CD4-positive, CD25-positive, alpha-beta regulatory T cell (primary cell): ENCODE measurements at regions not wholly inside any gene's neighbourhood (a gene's known extent, or its start where the extent isn't known, plus 50 kb on each side); places are given as distances from the start of the nearest gene placed in this dataset.

Source experiments
- ATAC-seq, 2 donors: fragments of 150-1000 bp; cut with Tn5 transposase; one replicate each; pipeline ENCODE4 v1.10.0; 2021; ENCODE audit warnings: low read depth in 2 of 2, moderate number of reproducible peaks in 2 of 2, moderate library complexity in 1 of 2
- DNase-seq, 3 donors: peaks; one replicate each; pipeline versions ENCODE4 v3.0.0 to v3.0.0-alpha.2; 2012 to 2022; ENCODE audit warnings: mixed read lengths in 1 of 3
- H3K27ac ChIP-seq: one replicate; pipeline ENCODE4 v1.7.0; 2013; ENCODE audit warnings: mild to moderate bottlenecking, low read length; ENCODE audit not compliant: insufficient read depth, poor library complexity, severe bottlenecking
- H3K27me3 ChIP-seq: one replicate; pipeline ENCODE4 v1.7.0; 2013; ENCODE audit warnings: low read length; ENCODE audit not compliant: control insufficient read depth, insufficient read depth
- H3K36me3 ChIP-seq: one replicate; pipeline ENCODE4 v1.7.0; 2013; ENCODE audit warnings: mild to moderate bottlenecking, low read length, moderate library complexity; ENCODE audit not compliant: control insufficient read depth, insufficient read depth
- H3K4me1 ChIP-seq: 2 replicates; pipeline ENCODE4 v1.7.0; 2013; ENCODE audit warnings: mild to moderate bottlenecking, low read length; ENCODE audit not compliant: insufficient read depth, control insufficient read depth, poor library complexity, severe bottlenecking
- H3K4me3 ChIP-seq: one replicate; pipeline ENCODE4 v1.7.0; 2013; ENCODE audit warnings: low read depth, mild to moderate bottlenecking, low read length, moderate library complexity
- H3K9me3 ChIP-seq, 2 experiments: 1 replicate in 1 of 2; 2 replicates in 1 of 2; pipeline ENCODE4 v1.7.0; 2013; ENCODE audit warnings: low read length in 2 of 2, mild to moderate bottlenecking in 1 of 2, moderate library complexity in 1 of 2; ENCODE audit not compliant: control insufficient read depth in 2 of 2
- H3K27ac Mint-ChIP-seq, 3 donors: one replicate each; pipeline ENCODE4 v1.8.0; 2020 to 2022; ENCODE audit warnings: mild to moderate bottlenecking in 3 of 3, mixed read lengths in 3 of 3, moderate library complexity in 2 of 3
- H3K27me3 Mint-ChIP-seq: one replicate; pipeline ENCODE4 v1.8.0; 2022; ENCODE audit warnings: mild to moderate bottlenecking, mixed read lengths
- H3K36me3 Mint-ChIP-seq: one replicate; pipeline ENCODE4 v1.8.0; 2020; ENCODE audit warnings: mixed read lengths
- H3K4me1 Mint-ChIP-seq, 4 donors: one replicate each; pipeline ENCODE4 v1.8.0; 2020 to 2022; ENCODE audit warnings: mixed read lengths in 4 of 4, mild to moderate bottlenecking in 1 of 4
- H3K4me3 Mint-ChIP-seq, 4 donors: one replicate each; pipeline ENCODE4 v1.8.0; 2020 to 2022; ENCODE audit warnings: mild to moderate bottlenecking in 4 of 4, mixed read lengths in 4 of 4, moderate library complexity in 3 of 4
- H3K9me3 Mint-ChIP-seq, 7 donors: one replicate each; pipeline ENCODE4 v1.8.0; 2020 to 2022; ENCODE audit warnings: mixed read lengths in 7 of 7, mild to moderate bottlenecking in 3 of 7, moderate library complexity in 2 of 7

GRCh38 chr1:234989479-234990327 is 138.9 kb downstream of the TOMM20 start:
- Histone ChIP-seq H3K4me3 (no peak overlapping the region), H3K9me3 (no peaks in the 10 kb centered on the region), H3K36me3 (no peaks in the 10 kb centered on the region), H3K4me1 (peaks cover 16% of the 10 kb centered on the region), H3K27me3 (no peaks in the 10 kb centered on the region), H3K27ac (no peak overlapping the region)
- Mint-ChIP-seq H3K36me3 (no peaks in the 10 kb centered on the region), H3K4me1 (peaks cover 14 to 52% (median 30%) of the 10 kb centered on the region in 4 donors), H3K4me3 (peak overlapping the region in 1 of 4 donors; percentile 11), H3K27me3 (no peaks in the 10 kb centered on the region), H3K9me3 (peaks cover 0 to 2% (median 0%) of the 10 kb centered on the region in 7 donors), H3K27ac (peak overlapping the region; percentile 31 to 88 (median 65))
- DNase-seq (no peak), ATAC-seq (no peak)

- ATAC-seq = peak; percentile 77 to 80
- peak overlapping the region in 1 of 4 donors; percentile 11 for H3K4me3 Mint-ChIP-seq
- Histone ChIP-seq H3K36me3 (no peaks in the 10 kb centered on the region), H3K27ac (no peak overlapping the region), H3K4me3 (no peak overlapping the region), H3K9me3 (no peaks in the 10 kb centered on the region), H3K4me1 (peaks cover 23% of the 10 kb centered on the region), H3K27me3 (no peaks in the 10 kb centered on the region)
- peak in 1 of 3 donors; percentile 81 for DNase-seq
- H3K27ac Mint-ChIP-seq = peak overlapping the region; percentile 13 to 65 (median 48)
- no peaks in the 10 kb centered on the region for H3K36me3 Mint-ChIP-seq
- H3K27me3 Mint-ChIP-seq = no peaks in the 10 kb centered on the region
- peaks cover 14 to 53% (median 36%) of the 10 kb centered on the region in 4 donors for H3K4me1 Mint-ChIP-seq
- H3K9me3 Mint-ChIP-seq = peaks cover 0 to 2% (median 0%) of the 10 kb centered on the region in 7 donors
These were observed 139.6 kb downstream of the TOMM20 start for GRCh38 chr1:234989019-234989418.

GRCh38 chr1:234988536-234988935 is 140.1 kb downstream of the TOMM20 start:
- DNase-seq = no peak
- H3K9me3 Mint-ChIP-seq = peaks cover 0 to 2% (median 0%) of the 10 kb centered on the region in 7 donors
- H3K36me3 Mint-ChIP-seq = no peaks in the 10 kb centered on the region
- no peaks in the 10 kb centered on the region for H3K27me3 Mint-ChIP-seq
- ATAC-seq = no peak
- peak overlapping the region; percentile 31 to 65 (median 32) for H3K27ac Mint-ChIP-seq
- no peaks in the 10 kb centered on the region for H3K27me3 ChIP-seq
- H3K36me3 ChIP-seq = no peaks in the 10 kb centered on the region
- no peak overlapping the region for H3K4me3 Mint-ChIP-seq
- peaks cover 26% of the 10 kb centered on the region for H3K4me1 ChIP-seq
- H3K9me3 ChIP-seq = no peaks in the 10 kb centered on the region
- peaks cover 14 to 58% (median 41%) of the 10 kb centered on the region in 4 donors for H3K4me1 Mint-ChIP-seq
- no peak overlapping the region for H3K27ac ChIP-seq
- H3K4me3 ChIP-seq = no peak overlapping the region

- H3K4me1 ChIP-seq = peaks cover 26% of the 10 kb centered on the region
- peaks cover 0 to 2% (median 0%) of the 10 kb centered on the region in 7 donors for H3K9me3 Mint-ChIP-seq
- H3K4me3 Mint-ChIP-seq = no peak overlapping the region
- no peaks in the 10 kb centered on the region for H3K36me3 Mint-ChIP-seq
- ATAC-seq (no peak), DNase-seq (no peak)
- H3K4me1 Mint-ChIP-seq = peaks cover 14 to 61% (median 42%) of the 10 kb centered on the region in 4 donors
- H3K36me3 ChIP-seq = no peaks in the 10 kb centered on the region
- peak overlapping the region in 2 of 3 donors; percentile 31 to 65 for H3K27ac Mint-ChIP-seq
- no peaks in the 10 kb centered on the region for H3K27me3 Mint-ChIP-seq
- no peak overlapping the region for H3K4me3 ChIP-seq
- H3K9me3 ChIP-seq = no peaks in the 10 kb centered on the region
- no peak overlapping the region for H3K27ac ChIP-seq
- no peaks in the 10 kb centered on the region for H3K27me3 ChIP-seq
These were observed 140.5 kb downstream of the TOMM20 start for GRCh38 chr1:234988155-234988517.

GRCh38 chr1:234987415-234988154 is 141.1 kb downstream of the TOMM20 start:
- no peak overlapping the region for H3K27ac ChIP-seq
- H3K4me3 ChIP-seq = no peak overlapping the region
- H3K27me3 ChIP-seq = no peaks in the 10 kb centered on the region
- DNase-seq = no peak
- Mint-ChIP-seq H3K4me3 (peak overlapping the region in 3 of 4 donors; percentile 29 to 50 (median 42)), H3K36me3 (no peaks in the 10 kb centered on the region), H3K9me3 (peaks cover 0 to 2% (median 0%) of the 10 kb centered on the region in 7 donors), H3K4me1 (peaks cover 14 to 61% (median 42%) of the 10 kb centered on the region in 4 donors), H3K27ac (peak overlapping the region; percentile 9 to 81 (median 74)), H3K27me3 (no peaks in the 10 kb centered on the region)
- no peak for ATAC-seq
- no peaks in the 10 kb centered on the region for H3K36me3 ChIP-seq
- H3K9me3 ChIP-seq = no peaks in the 10 kb centered on the region
- peaks cover 26% of the 10 kb centered on the region for H3K4me1 ChIP-seq

GRCh38 chr1:234986750-234987414 is 141.8 kb downstream of the TOMM20 start:
- Mint-ChIP-seq H3K27ac (peak overlapping the region; percentile 47 to 81 (median 74)), H3K4me1 (peaks cover 14 to 61% (median 42%) of the 10 kb centered on the region in 4 donors), H3K4me3 (peak overlapping the region in 2 of 4 donors; percentile 29 to 42), H3K27me3 (no peaks in the 10 kb centered on the region), H3K9me3 (peaks cover 0 to 2% (median 0%) of the 10 kb centered on the region in 7 donors), H3K36me3 (no peaks in the 10 kb centered on the region)
- H3K27me3 ChIP-seq = no peaks in the 10 kb centered on the region
- no peak overlapping the region for H3K4me3 ChIP-seq
- ATAC-seq (no peak), DNase-seq (no peak)
- no peak overlapping the region for H3K27ac ChIP-seq
- peaks cover 26% of the 10 kb centered on the region for H3K4me1 ChIP-seq
- H3K9me3 ChIP-seq = no peaks in the 10 kb centered on the region
- H3K36me3 ChIP-seq = no peaks in the 10 kb centered on the region

GRCh38 chr1:234985516-234986294 is 142.9 kb downstream of the TOMM20 start:
- no peaks in the 10 kb centered on the region for H3K27me3 ChIP-seq
- H3K4me3 Mint-ChIP-seq = peak overlapping the region in 1 of 4 donors; percentile 5
- no peak overlapping the region for H3K27ac ChIP-seq
- H3K36me3 Mint-ChIP-seq = no peaks in the 10 kb centered on the region
- no peak overlapping the region for H3K27ac Mint-ChIP-seq
- H3K27me3 Mint-ChIP-seq = no peaks in the 10 kb centered on the region
- peaks cover 32% of the 10 kb centered on the region for H3K4me1 ChIP-seq
- H3K4me1 Mint-ChIP-seq = peaks cover 14 to 67% (median 45%) of the 10 kb centered on the region in 4 donors
- no peak for DNase-seq
- H3K36me3 ChIP-seq = no peaks in the 10 kb centered on the region
- peaks cover 0 to 2% (median 0%) of the 10 kb centered on the region in 7 donors for H3K9me3 Mint-ChIP-seq
- no peaks in the 10 kb centered on the region for H3K9me3 ChIP-seq
- no peak overlapping the region for H3K4me3 ChIP-seq
- no peak for ATAC-seq
